ENCODE measurements at regions not wholly inside any gene's neighbourhood (a gene's known extent, or its start where the extent isn't known, plus 50 kb on each side); places are given as distances from the start of the nearest gene placed in this dataset.

DNA sequence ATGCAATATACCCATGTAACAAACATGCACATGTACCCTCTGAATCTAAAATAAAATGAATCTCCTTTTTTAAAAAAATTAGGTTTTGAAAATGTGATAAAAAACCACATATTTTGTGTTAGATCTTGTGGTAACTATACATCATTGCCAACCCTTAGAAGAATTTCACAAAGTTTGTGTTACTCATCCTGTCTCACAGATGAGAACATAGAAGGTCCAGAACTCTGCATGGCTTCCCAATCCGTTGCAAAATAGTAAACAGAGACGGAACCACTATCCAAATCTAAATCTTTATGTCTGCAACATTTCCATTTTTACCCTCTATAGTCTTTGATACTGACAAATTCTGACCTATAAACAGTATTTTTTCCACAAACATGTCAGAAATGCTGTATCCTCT, 759.9 kb downstream of the KCNJ2 start:
- BruUV-seq (replicated peaks): no TSS peak
- TF ChIP-seq, protein P1, sequence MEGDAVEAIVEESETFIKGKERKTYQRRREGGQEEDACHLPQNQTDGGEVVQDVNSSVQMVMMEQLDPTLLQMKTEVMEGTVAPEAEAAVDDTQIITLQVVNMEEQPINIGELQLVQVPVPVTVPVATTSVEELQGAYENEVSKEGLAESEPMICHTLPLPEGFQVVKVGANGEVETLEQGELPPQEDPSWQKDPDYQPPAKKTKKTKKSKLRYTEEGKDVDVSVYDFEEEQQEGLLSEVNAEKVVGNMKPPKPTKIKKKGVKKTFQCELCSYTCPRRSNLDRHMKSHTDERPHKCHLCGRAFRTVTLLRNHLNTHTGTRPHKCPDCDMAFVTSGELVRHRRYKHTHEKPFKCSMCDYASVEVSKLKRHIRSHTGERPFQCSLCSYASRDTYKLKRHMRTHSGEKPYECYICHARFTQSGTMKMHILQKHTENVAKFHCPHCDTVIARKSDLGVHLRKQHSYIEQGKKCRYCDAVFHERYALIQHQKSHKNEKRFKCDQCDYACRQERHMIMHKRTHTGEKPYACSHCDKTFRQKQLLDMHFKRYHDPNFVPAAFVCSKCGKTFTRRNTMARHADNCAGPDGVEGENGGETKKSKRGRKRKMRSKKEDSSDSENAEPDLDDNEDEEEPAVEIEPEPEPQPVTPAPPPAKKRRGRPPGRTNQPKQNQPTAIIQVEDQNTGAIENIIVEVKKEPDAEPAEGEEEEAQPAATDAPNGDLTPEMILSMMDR (IDR thresholded peaks at IDR 0.05; ENCODE audit: unreplicated experiment): no peak
- no peak overlapping the region for H3K27ac Mint-ChIP-seq (ENCODE audit: unreplicated experiment)
- intact Hi-C loops (cut with micrococcal nuclease; ENCODE audit: unreplicated experiment): no loop called here
- no peak overlapping the region for H3K4me3 Mint-ChIP-seq (ENCODE audit: low read depth, unreplicated experiment)
- no peaks in the 10 kb centered on the region for H3K4me1 Mint-ChIP-seq (ENCODE audit: low read depth, unreplicated experiment)
- no peak for DNase-seq
- H3K27me3 Mint-ChIP-seq (ENCODE audit: unreplicated experiment): no peaks in the 10 kb centered on the region
- CTCF ChIA-PET: no interaction called here
- peaks cover under 1% of the 10 kb centered on the region for H3K9me3 Mint-ChIP-seq (ENCODE audit: low read depth, unreplicated experiment)
- H3K36me3 Mint-ChIP-seq (ENCODE audit: insufficient read depth, unreplicated experiment): no peaks in the 10 kb centered on the region

DNA sequence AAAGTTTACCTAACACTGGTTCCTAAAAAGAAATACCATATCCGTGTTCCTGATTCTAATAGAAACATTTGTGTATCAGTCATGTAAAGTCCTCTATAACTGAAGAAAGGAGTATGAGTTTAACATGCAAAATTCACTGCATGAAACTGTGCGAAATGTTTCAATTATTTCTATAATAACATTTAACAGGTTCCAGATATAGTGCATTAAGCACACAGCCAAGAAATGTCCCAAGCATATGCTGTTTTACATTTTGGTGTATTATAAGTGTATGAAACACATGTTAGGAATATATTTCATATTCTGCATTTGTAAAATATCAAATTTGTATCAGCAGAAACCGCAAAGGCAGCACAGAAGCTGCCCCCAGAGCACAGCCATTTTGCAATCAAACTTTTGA, 764.9 kb downstream of the KCNJ2 start:
- BruUV-seq (replicated peaks): no TSS peak
- H3K4me1 Mint-ChIP-seq (ENCODE audit: low read depth, unreplicated experiment): no peaks in the 10 kb centered on the region
- H3K4me3 Mint-ChIP-seq (ENCODE audit: low read depth, unreplicated experiment): no peak overlapping the region
- H3K27me3 Mint-ChIP-seq (ENCODE audit: unreplicated experiment): no peaks in the 10 kb centered on the region
- H3K27ac Mint-ChIP-seq (ENCODE audit: unreplicated experiment): no peak overlapping the region
- TF ChIP-seq, protein P1 (IDR thresholded peaks at IDR 0.05; ENCODE audit: unreplicated experiment): no peak
- intact Hi-C loops (cut with micrococcal nuclease; ENCODE audit: unreplicated experiment): no loop called here
- H3K9me3 Mint-ChIP-seq (ENCODE audit: low read depth, unreplicated experiment): no peaks in the 10 kb centered on the region
- H3K36me3 Mint-ChIP-seq (ENCODE audit: insufficient read depth, unreplicated experiment): no peaks in the 10 kb centered on the region
- CTCF ChIA-PET: no interaction called here
- DNase-seq: no peak

- no peaks in the 10 kb centered on the region for H3K27me3 Mint-ChIP-seq (ENCODE audit: unreplicated experiment)
- CTCF ChIA-PET: no interaction called here
These were observed 765.5 kb downstream of the KCNJ2 start for GRCh38 chr17:70934835-70935234.

DNA sequence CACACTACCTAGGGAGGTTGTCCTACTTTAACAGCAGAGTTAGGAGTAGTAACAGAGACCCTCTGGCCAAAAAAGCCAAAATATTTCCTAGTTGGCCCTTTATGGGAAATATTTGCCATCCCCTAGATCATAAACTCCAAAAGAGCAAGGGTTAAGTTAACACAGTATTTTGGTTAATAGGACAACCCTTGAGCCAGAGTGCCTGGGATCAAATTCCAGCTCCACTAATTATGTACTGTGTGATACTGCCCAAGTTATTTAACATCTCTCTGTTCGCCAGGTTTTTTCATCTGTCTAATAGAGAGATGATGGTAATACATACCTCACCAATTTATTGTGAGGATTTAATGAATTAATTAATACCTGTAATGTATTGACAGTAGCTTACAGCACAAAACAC, 767.4 kb downstream of the KCNJ2 start:
- Mint-ChIP-seq H3K27ac (ENCODE audit: unreplicated experiment) (no peak overlapping the region), H3K27me3 (ENCODE audit: unreplicated experiment) (no peaks in the 10 kb centered on the region), H3K4me3 (ENCODE audit: low read depth, unreplicated experiment) (no peak overlapping the region), H3K36me3 (ENCODE audit: insufficient read depth, unreplicated experiment) (no peaks in the 10 kb centered on the region), H3K9me3 (ENCODE audit: low read depth, unreplicated experiment) (no peaks in the 10 kb centered on the region), H3K4me1 (ENCODE audit: low read depth, unreplicated experiment) (no peaks in the 10 kb centered on the region)
- no peak for DNase-seq
- CTCF ChIA-PET: no interaction called here
- intact Hi-C loops (cut with micrococcal nuclease; ENCODE audit: unreplicated experiment): no loop called here
- TF ChIP-seq, protein P1 (IDR thresholded peaks at IDR 0.05; ENCODE audit: unreplicated experiment): no peak
- no TSS peak for BruUV-seq (replicated peaks)

More at GRCh38 chr17:70934835-70935234, 765.5 kb downstream of the KCNJ2 start:
- no TSS peak for BruUV-seq (replicated peaks)
- Mint-ChIP-seq H3K27ac (ENCODE audit: unreplicated experiment) (no peak overlapping the region), H3K4me3 (ENCODE audit: low read depth, unreplicated experiment) (no peak overlapping the region), H3K9me3 (ENCODE audit: low read depth, unreplicated experiment) (no peaks in the 10 kb centered on the region), H3K4me1 (ENCODE audit: low read depth, unreplicated experiment) (no peaks in the 10 kb centered on the region), H3K36me3 (ENCODE audit: insufficient read depth, unreplicated experiment) (no peaks in the 10 kb centered on the region)
- no peak for DNase-seq
- intact Hi-C loops (cut with micrococcal nuclease; ENCODE audit: unreplicated experiment): no loop called here
- TF ChIP-seq, protein P1 (IDR thresholded peaks at IDR 0.05; ENCODE audit: unreplicated experiment): no peak

GRCh38 chr17:70938336-70938735, 769.0 kb downstream of the KCNJ2 start:
- CTCF ChIA-PET: no interaction called here
- intact Hi-C loops (cut with micrococcal nuclease; ENCODE audit: unreplicated experiment): no loop called here
- BruUV-seq (replicated peaks): no TSS peak
- TF ChIP-seq, protein P1 (IDR thresholded peaks at IDR 0.05; ENCODE audit: unreplicated experiment): no peak
- Mint-ChIP-seq H3K9me3 (ENCODE audit: low read depth, unreplicated experiment) (no peaks in the 10 kb centered on the region), H3K4me3 (ENCODE audit: low read depth, unreplicated experiment) (no peak overlapping the region), H3K27me3 (ENCODE audit: unreplicated experiment) (no peaks in the 10 kb centered on the region), H3K27ac (ENCODE audit: unreplicated experiment) (no peak overlapping the region), H3K36me3 (ENCODE audit: insufficient read depth, unreplicated experiment) (no peaks in the 10 kb centered on the region), H3K4me1 (ENCODE audit: low read depth, unreplicated experiment) (no peaks in the 10 kb centered on the region)
- no peak for DNase-seq
